Fibroblast of pulmonary artery (primary cell): ENCODE measurements at regions not wholly inside any gene's neighbourhood (a gene's known extent, or its start where the extent isn't known, plus 50 kb on each side); places are given as distances from the start of the nearest gene placed in this dataset.

Experiments
- DNase-seq: peaks from one replicate; pipeline ENCODE4 v3.0.0-alpha.2; 2010; ENCODE audit warnings: low read depth
- H3K4me3 ChIP-seq: replicated peaks from 2 replicates; pipeline ENCODE4 v1.5.1; 2011; ENCODE audit warnings: low read depth, mild to moderate bottlenecking, control low read depth, low read length, moderate library complexity
- CTCF ChIP-seq: IDR thresholded peaks from 2 replicates; pipeline ENCODE4 v1.5.1; 2011; ENCODE audit warnings: mild to moderate bottlenecking, control low read depth, low read length, inconsistent platforms; ENCODE audit errors: missing control alignments

DNA sequence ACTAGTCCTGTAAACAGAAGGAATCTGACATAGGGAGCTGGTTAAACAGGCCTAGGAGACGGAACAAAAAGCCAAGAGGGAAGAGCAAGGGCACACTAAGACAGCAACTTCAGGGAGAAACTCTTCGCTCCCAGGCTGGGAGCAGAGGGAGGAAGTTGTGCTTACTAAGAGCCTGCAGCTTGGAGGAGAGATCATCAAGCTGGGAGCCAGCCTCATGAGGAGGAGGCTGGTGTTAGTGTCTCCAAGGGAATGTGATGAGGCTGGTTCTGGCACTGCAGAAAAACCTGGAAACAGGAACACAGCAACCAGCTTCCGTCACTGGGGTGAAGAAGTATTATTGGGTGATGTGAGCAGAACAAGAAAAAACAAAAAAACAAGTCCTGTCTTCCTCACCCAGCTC lies 1027.3 kb downstream of the UQCRFS1 start:
- no peak for DNase-seq
- TF ChIP-seq CTCF: no peak

GRCh38 chr19:28184997-28185396 lies 1028.0 kb downstream of the UQCRFS1 start:
- TF ChIP-seq CTCF: no peak
- H3K4me3 ChIP-seq: no peak overlapping the region
- DNase-seq: no peak

More for the DNA sequence above, 1027.3 kb downstream of the UQCRFS1 start:
- no peak overlapping the region for H3K4me3 ChIP-seq

DNA sequence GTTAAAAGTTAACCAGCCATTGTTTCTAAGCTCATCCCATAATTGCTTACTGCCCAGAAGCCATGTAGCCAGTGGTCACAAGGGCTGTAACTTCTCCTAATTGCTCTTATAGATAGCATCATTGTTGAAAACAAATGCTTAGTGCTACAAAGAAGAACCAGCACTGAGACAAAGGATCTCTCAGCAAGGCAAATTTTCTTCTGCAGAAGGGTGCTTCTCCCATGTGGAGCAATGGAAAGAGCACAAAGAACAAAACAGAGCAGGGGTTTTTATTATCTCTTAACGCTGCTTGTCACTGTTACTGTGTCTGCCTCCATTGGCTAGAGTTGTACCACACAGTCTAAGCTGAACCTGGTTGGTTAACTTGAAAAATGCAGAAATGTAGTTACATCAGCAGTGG lies 1036.8 kb downstream of the UQCRFS1 start:
- no peak overlapping the region for H3K4me3 ChIP-seq
- no peak for DNase-seq
- TF ChIP-seq CTCF: no peak

DNA sequence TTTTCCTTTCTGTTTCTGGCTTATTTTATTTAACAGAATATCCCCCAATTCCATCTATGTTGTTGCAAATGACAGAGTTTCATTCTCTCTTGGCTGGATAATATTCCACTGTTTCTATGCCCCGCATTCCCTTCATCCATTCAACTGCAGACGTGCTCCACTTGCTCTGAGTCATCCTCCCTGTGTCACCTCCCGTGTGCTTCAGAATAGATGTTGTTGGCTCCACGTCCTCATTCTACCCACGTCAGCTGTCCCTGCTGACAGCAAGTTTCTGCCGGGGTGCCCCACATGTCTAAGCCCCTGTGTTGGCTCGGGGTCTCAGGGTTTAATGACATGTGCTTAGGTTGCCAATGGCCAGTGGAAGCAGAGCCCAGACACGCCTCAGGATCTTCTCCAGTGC lies 1041.0 kb downstream of the UQCRFS1 start:
- TF ChIP-seq CTCF: no peak
- H3K4me3 ChIP-seq: no peak overlapping the region
- no peak for DNase-seq

DNA sequence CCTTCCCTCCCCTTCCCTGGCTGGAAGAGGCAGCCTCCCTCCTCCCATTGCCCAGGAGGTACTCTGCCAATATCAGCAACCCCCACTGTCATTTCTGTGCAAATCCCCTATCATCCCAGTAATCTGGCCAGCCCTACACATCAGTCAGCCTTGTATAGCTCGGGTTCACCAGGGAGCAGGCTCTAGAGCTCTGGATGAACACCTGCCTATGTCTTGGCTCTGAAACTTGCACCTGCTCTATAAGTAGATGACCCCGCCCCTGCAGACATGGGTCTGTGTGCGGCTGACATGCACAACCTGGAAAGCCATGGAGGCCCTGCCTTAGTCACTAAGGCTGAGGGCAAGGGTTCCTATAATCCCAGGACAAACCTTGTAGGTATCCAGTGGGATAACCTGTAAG lies 1042.9 kb downstream of the UQCRFS1 start:
- DNase-seq: no peak
- no peak overlapping the region for H3K4me3 ChIP-seq
- TF ChIP-seq CTCF: no peak

- DNase-seq: no peak
- no peak for TF ChIP-seq CTCF
These were observed 1043.6 kb downstream of the UQCRFS1 start for GRCh38 chr19:28169168-28169887.

DNA sequence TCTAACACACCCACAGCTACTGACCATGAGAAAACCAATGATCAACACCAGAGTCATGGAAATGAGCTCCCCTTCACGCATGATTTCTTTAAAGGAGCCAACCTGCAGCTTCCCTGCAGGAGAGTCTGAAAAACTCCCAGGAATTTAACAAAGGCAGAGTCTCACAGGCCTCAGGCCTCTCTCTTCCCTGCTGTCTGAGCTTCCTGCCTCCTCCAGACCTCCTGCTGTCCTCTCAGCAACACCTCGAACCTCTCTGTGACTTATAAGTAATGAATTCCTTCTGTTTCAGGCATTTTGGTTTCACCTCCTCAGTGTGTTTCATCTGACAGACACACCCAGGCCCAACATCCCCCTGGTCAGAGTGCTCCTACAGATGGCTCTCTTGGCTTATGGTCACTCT lies 1044.4 kb downstream of the UQCRFS1 start:
- DNase-seq: no peak
- TF ChIP-seq CTCF: no peak
- no peak overlapping the region for H3K4me3 ChIP-seq

More at GRCh38 chr19:28169168-28169887, 1043.6 kb downstream of the UQCRFS1 start:
- H3K4me3 ChIP-seq: no peak overlapping the region
